ENCODE measurements at regions not wholly inside any gene's neighbourhood (a gene's known extent, or its start where the extent isn't known, plus 50 kb on each side); places are given as distances from the start of the nearest gene placed in this dataset.

DNA sequence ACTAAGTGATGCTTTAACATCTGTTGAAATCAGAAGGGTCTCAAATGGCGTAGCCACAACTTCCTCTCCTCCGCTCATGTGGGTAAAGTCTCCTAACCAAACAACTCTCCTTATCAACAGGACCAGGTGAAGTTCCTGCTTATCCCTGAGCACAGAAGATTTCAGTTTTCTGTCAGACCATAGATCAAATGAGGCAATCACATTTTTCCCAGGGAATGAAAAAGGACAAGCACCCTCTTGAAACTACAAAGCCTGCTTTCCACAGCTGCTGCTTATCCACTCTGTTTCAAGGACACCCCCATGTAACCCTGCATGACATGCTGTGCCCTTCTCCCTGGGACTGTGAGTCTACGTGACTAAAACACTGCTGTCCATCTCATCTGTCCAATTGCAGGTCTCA lies 788.3 kb upstream of the SLITRK5 start:
- Mint-ChIP-seq H3K36me3 (ENCODE audit: low read depth) (no peaks in the 10 kb centered on the region), H3K4me3 (ENCODE audit: unreplicated experiment) (no peak overlapping the region), H3K27me3 (ENCODE audit: low read depth) (no peaks in the 10 kb centered on the region), H3K9me3 (ENCODE audit: low read depth) (peaks cover 2% of the 10 kb centered on the region), H3K4me1 (ENCODE audit: low read depth) (no peaks in the 10 kb centered on the region), H3K27ac (ENCODE audit: unreplicated experiment) (no peak overlapping the region)
- no peak for TF ChIP-seq CTCF (IDR thresholded peaks at IDR 0.05)
- DNase-seq (ENCODE audit: low spot score) = no peak

DNA sequence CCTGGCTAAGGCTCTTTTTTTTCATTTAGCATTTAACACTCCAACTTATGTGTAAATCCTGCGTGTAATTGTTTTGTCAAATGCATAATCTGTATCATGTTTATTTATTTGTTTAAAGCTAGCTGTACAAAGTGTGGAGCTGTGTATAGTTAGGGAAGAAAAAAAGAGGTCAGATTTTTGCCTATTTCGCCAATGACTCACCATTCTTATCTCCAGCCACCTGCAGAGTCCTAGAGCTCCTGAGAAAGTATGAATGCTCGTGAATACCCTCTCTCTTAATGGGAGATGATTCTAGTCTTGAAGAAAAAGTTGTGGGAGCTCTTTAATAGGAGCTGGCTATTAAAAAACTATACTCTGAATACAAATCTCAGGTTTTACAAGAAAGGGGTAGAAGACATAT lies 778.8 kb upstream of the SLITRK5 start:
- Mint-ChIP-seq H3K4me1 (ENCODE audit: low read depth) (no peaks in the 10 kb centered on the region), H3K9me3 (ENCODE audit: low read depth) (peaks cover under 1% of the 10 kb centered on the region), H3K4me3 (ENCODE audit: unreplicated experiment) (no peak overlapping the region), H3K36me3 (ENCODE audit: low read depth) (no peaks in the 10 kb centered on the region), H3K27me3 (ENCODE audit: low read depth) (no peaks in the 10 kb centered on the region), H3K27ac (ENCODE audit: unreplicated experiment) (no peak overlapping the region)
- TF ChIP-seq CTCF (IDR thresholded peaks at IDR 0.05) = no peak
- no peak for DNase-seq (ENCODE audit: low spot score)

DNA sequence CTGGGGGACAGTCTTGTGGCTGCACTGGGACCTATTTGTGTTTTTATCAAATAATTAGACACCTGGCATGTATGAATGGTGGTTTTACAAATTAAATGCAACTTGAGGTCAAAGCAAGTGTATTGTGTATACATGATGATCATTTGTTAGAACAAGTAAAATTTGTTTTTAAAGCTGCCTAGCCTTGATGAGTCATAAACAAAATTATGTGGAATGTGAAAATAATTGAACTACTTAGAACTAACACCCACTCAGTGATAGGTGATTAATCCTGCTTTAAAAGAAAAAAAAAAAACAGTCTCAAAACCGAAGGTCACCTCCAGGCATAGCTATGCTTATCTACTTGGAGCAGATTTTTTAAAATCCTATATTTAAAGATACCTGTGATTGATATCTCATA lies 770.3 kb upstream of the SLITRK5 start:
- Mint-ChIP-seq H3K4me1 (ENCODE audit: low read depth) (no peaks in the 10 kb centered on the region), H3K27me3 (ENCODE audit: low read depth) (no peaks in the 10 kb centered on the region), H3K4me3 (ENCODE audit: unreplicated experiment) (no peak overlapping the region), H3K27ac (ENCODE audit: unreplicated experiment) (no peak overlapping the region), H3K9me3 (ENCODE audit: low read depth) (peaks cover 5% of the 10 kb centered on the region), H3K36me3 (ENCODE audit: low read depth) (no peaks in the 10 kb centered on the region)
- no peak for TF ChIP-seq CTCF (IDR thresholded peaks at IDR 0.05)
- no peak for DNase-seq (ENCODE audit: low spot score)

DNA sequence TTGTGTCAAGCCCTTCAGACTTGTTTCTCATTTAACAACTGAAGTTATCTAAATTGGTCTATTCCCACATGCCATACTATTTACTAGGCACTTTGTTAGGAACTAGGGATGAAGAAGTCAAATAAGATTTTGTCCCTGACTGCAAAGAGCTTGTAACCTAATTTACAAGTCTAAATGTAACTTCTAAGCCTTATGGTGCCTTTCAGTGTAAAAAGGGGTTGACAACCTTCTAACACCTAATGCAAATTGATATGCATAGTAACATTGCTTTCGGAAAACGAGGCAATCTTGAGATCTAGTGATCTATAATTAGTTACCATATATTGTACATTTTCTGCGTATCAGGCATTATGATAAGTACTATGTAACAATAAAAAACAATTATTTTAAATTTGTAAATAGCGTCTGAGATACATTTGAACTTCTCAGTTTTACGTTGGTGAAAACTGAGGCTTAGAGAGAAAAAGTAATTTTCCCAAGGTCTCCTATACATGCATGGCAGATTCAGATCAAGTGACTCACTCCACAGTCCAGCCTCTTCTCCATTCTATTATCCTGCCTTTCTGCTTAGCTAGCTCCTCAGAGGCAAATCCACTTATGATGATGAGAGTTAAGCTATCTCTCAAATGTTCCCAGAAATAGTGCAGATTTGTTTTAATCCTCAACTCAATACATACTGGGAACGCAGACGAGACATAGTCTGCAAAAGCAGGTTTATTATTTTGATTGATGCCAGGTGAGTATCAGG lies 764.9 kb upstream of the SLITRK5 start:
- H3K27me3 Mint-ChIP-seq (ENCODE audit: low read depth) = no peaks in the 10 kb centered on the region
- no peaks in the 10 kb centered on the region for H3K36me3 Mint-ChIP-seq (ENCODE audit: low read depth)
- H3K4me1 Mint-ChIP-seq (ENCODE audit: low read depth) = no peaks in the 10 kb centered on the region
- no peak for DNase-seq (ENCODE audit: low spot score)
- H3K9me3 Mint-ChIP-seq (ENCODE audit: low read depth) = no peaks in the 10 kb centered on the region
- no peak overlapping the region for H3K4me3 Mint-ChIP-seq (ENCODE audit: unreplicated experiment)
- no peak overlapping the region for H3K27ac Mint-ChIP-seq (ENCODE audit: unreplicated experiment)
- no peak for TF ChIP-seq CTCF (IDR thresholded peaks at IDR 0.05)

- H3K27ac Mint-ChIP-seq (ENCODE audit: unreplicated experiment) = no peak overlapping the region
- H3K9me3 Mint-ChIP-seq (ENCODE audit: low read depth) = no peaks in the 10 kb centered on the region
- H3K4me3 Mint-ChIP-seq (ENCODE audit: unreplicated experiment) = no peak overlapping the region
- TF ChIP-seq CTCF (IDR thresholded peaks at IDR 0.05) = no peak
- H3K27me3 Mint-ChIP-seq (ENCODE audit: low read depth) = no peaks in the 10 kb centered on the region
- DNase-seq (ENCODE audit: low spot score) = no peak
- no peaks in the 10 kb centered on the region for H3K4me1 Mint-ChIP-seq (ENCODE audit: low read depth)
- no peaks in the 10 kb centered on the region for H3K36me3 Mint-ChIP-seq (ENCODE audit: low read depth)
Measured at GRCh38 chr13:86907156-86907555, 764.0 kb upstream of the SLITRK5 start.

Data from chondrocyte (in vitro differentiated cells).